Activated naive CD4-positive, alpha-beta T cell (primary cell): ENCODE measurements at regions not wholly inside any gene's neighbourhood (a gene's known extent, or its start where the extent isn't known, plus 50 kb on each side); places are given as distances from the start of the nearest gene placed in this dataset.

Source experiments
- DNase-seq, 4 experiments: peaks; one replicate each; lab custom pipeline; 2025; lab: John Stamatoyannopoulos, UW

- no peak for DNase-seq
These were observed 403.2 kb downstream of the KIF4B start for GRCh38 chr5:155416765-155417164.

- no peak for DNase-seq
These were observed 405.5 kb downstream of the KIF4B start for GRCh38 chr5:155418960-155419579.

GRCh38 chr5:155430192-155430591 is 416.6 kb downstream of the KIF4B start:
- DNase-seq, result no peak

- DNase-seq, result no peak
These were observed 420.7 kb downstream of the KIF4B start for GRCh38 chr5:155434267-155434666.

GRCh38 chr5:155434681-155435080 is 421.1 kb downstream of the KIF4B start:
- DNase-seq, result no peak

- no peak for DNase-seq
These were observed 428.3 kb downstream of the KIF4B start for GRCh38 chr5:155441849-155442248.

GRCh38 chr5:155451106-155451505 is 437.6 kb downstream of the KIF4B start:
- no peak for DNase-seq

- no peak for DNase-seq
These were observed 442.4 kb downstream of the KIF4B start for GRCh38 chr5:155455791-155456514.

GRCh38 chr5:155459889-155460500 is 446.4 kb downstream of the KIF4B start:
- DNase-seq, result no peak

- DNase-seq, result no peak
These were observed 447.0 kb downstream of the KIF4B start for GRCh38 chr5:155460501-155460931.

GRCh38 chr5:155461304-155461703 is 447.7 kb downstream of the KIF4B start:
- DNase-seq, result no peak

- DNase-seq, result no peak
These were observed 453.3 kb downstream of the KIF4B start for GRCh38 chr5:155466851-155467250.

GRCh38 chr5:155471027-155471426 is 457.5 kb downstream of the KIF4B start:
- DNase-seq, result no peak

GRCh38 chr5:155472780-155473179 is 459.2 kb downstream of the KIF4B start:
- DNase-seq, result no peak

- DNase-seq, result no peak
These were observed 461.8 kb downstream of the KIF4B start for GRCh38 chr5:155475318-155475717.

GRCh38 chr5:155480731-155481131 is 467.2 kb downstream of the KIF4B start:
- no peak for DNase-seq

- no peak for DNase-seq
These were observed 467.6 kb downstream of the KIF4B start for GRCh38 chr5:155481182-155481581.

GRCh38 chr5:155482428-155482827 is 468.9 kb downstream of the KIF4B start:
- DNase-seq, result no peak

GRCh38 chr5:155485386-155485785 is 471.8 kb downstream of the KIF4B start:
- DNase-seq, result no peak

- no peak for DNase-seq
These were observed 476.4 kb downstream of the KIF4B start for GRCh38 chr5:155489949-155490348.

- no peak for DNase-seq
These were observed 478.6 kb downstream of the KIF4B start for GRCh38 chr5:155492191-155492590.

GRCh38 chr5:155504606-155505005 is 491.1 kb downstream of the KIF4B start:
- no peak for DNase-seq

GRCh38 chr5:155507363-155507762 is 493.8 kb downstream of the KIF4B start:
- no peak for DNase-seq
